OCI-LY3 (cell line): ENCODE measurements at regions not wholly inside any gene's neighbourhood (a gene's known extent, or its start where the extent isn't known, plus 50 kb on each side); places are given as distances from the start of the nearest gene placed in this dataset.

Source experiments
- CTCF ChIP-seq: fragments of 200-600, 300-600 bp; sonication (generic); IDR thresholded peaks from 2 replicates; pipeline ENCODE4 v1.5.1; 2014; ENCODE audit warnings: antibody characterized with exemption, low read length, low read depth
- EZH2phosphoT487 ChIP-seq: fragments of 200-600 bp; shearing (Covaris generic); IDR thresholded peaks from 2 replicates; pipeline ENCODE4 v1.6.1; 2018; ENCODE audit warnings: antibody characterized with exemption, mixed run types, low read depth

DNA sequence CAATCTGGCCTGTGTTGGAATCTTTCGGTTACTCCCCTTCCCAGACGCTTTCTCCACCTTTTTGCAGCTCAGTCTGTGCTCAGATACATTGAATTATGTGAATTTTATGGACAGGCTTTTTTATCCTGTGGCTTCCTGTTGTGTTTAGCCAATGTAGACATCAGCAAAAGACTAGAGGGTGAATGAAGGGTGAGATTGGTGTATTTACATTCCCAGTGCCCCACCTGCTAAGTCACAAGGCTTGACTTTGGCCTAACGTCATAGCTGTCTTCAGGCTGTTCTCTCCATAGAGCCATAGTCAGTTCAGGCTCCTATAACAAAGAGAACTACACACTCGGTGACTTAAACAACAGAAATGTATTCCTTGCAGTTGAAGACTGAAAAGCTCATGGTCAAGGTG, 97.5 kb upstream of the FSHB start:
- TF ChIP-seq CTCF (no peak), EZH2phosphoT487 (no peak)
